ENCODE measurements at regions not wholly inside any gene's neighbourhood (a gene's known extent, or its start where the extent isn't known, plus 50 kb on each side); places are given as distances from the start of the nearest gene placed in this dataset.

GRCh38 chr7:142583446-142583845 is 165.8 kb upstream of the PRSS1 start (continued):
- 0 out of 2 replicates have a peak, but pooled peaks have one; percentile 32 for TF ChIP-seq POLR2AphosphoS5 (IDR thresholded peaks at IDR 0.05; ENCODE audit: low read depth, low read length)
- no peak for TF ChIP-seq EGR1 (IDR thresholded peaks at IDR 0.05; ENCODE audit: low read depth)
- no peak for TF ChIP-seq EZH2phosphoT487 (IDR thresholded peaks at IDR 0.05; ENCODE audit: borderline replicate concordance)
- TF ChIP-seq ELF1 (IDR thresholded peaks at IDR 0.05; ENCODE audit: borderline replicate concordance, low read depth), result no peak
- no peak for TF ChIP-seq REST (IDR thresholded peaks at IDR 0.05; ENCODE audit: low read depth)
- TF ChIP-seq SP1 (IDR thresholded peaks at IDR 0.05; ENCODE audit: low read depth), result peak; percentile 58; the same call in 1 of the 2 replicates
- TF ChIP-seq JUND (IDR thresholded peaks at IDR 0.05), result peak; percentile 86

- DNase-seq (ENCODE audit: low read depth, low spot score), result no peak
- RAD21 ChIA-PET (ENCODE audit: low non-redundant PET in 1 of 2, low total read pairs in 2 of 2, uncharacterized antibody in 2 of 2, unreplicated experiment in 2 of 2), result interaction anchor here in 1 of 2 experiments (1.6 kb wide), 1 partner anchor 24 kb away, joined by 3 read pairs; no protein-coding TSS in a partner anchor
- Histone ChIP-seq H3K79me2 (ENCODE audit: insufficient read depth, low read length) (no peaks in the 10 kb centered on the region), H3K9me3 (ENCODE audit: control insufficient read depth in 1 of 2, insufficient read depth in 1 of 2, low read depth in 1 of 2, low read length in 2 of 2) (no peaks in the 10 kb centered on the region), H3K9ac (ENCODE audit: low read length) (no peak overlapping the region), H3K4me3 (replicated peaks in 1 of 2; ENCODE audit: low read depth in 1 of 2, low read length in 2 of 2) (no peak overlapping the region), H3K4me1 (ENCODE audit: control insufficient read depth in 1 of 2, insufficient read depth in 2 of 2, low read length in 2 of 2) (peaks cover 0 to 28% of the 10 kb centered on the region in 2 experiments; a peak in 3 of 4 replicates), H2AFZ (ENCODE audit: low read depth, low read length, poor library complexity, severe bottlenecking) (no peak overlapping the region), H3K27me3 (ENCODE audit: insufficient read depth, low read length) (no peaks in the 10 kb centered on the region), H3K4me2 (ENCODE audit: low read length) (no peak overlapping the region), H4K20me1 (ENCODE audit: insufficient read depth) (no peaks in the 10 kb centered on the region), H3K9me2 (ENCODE audit: insufficient read depth) (no peaks in the 10 kb centered on the region), H3K27ac (ENCODE audit: low read depth, low read length) (no peak overlapping the region), H3K36me3 (ENCODE audit: control insufficient read depth in 1 of 2, insufficient read depth in 2 of 2, low read length in 2 of 2) (no peaks in the 10 kb centered on the region)
- CTCF ChIA-PET, result interaction anchor here (1.2 to 4.1 kb wide), 3 partner anchors 24 to 259 kb away, joined by 5 to 56 read pairs (median 38); no protein-coding TSS in a partner anchor
- no peak for ATAC-seq
- POLR2A ChIA-PET, result interaction anchor here (0.6 kb wide), 1 partner anchor 48 kb away, joined by 3 read pairs; no protein-coding TSS in a partner anchor
- no peak for TF ChIP-seq EZH2 (IDR thresholded peaks at IDR 0.05)
- TF ChIP-seq EGR1 (IDR thresholded peaks at IDR 0.05; ENCODE audit: low read depth), result no peak
- intact Hi-C loops (cut with micrococcal nuclease), result no loop called here
- no TSS peak for BruUV-seq (replicated peaks)
Observed at GRCh38 chr7:142582351-142582750, 166.9 kb upstream of the PRSS1 start.

All from HCT116 (cell line).